GM10266 (cell line): ENCODE measurements at regions not wholly inside any gene's neighbourhood (a gene's known extent, or its start where the extent isn't known, plus 50 kb on each side); places are given as distances from the start of the nearest gene placed in this dataset.

ENCODE experiments used
- DNase-seq: peaks from one replicate; pipeline ENCODE4 v3.0.0; 2012; ENCODE audit errors: extremely low spot score
- CTCF ChIP-seq: IDR thresholded peaks from 2 replicates; pipeline ENCODE4 v1.5.1; 2012; ENCODE audit warnings: mild to moderate bottlenecking, low read depth; ENCODE audit not compliant: control insufficient read depth, insufficient read depth; ENCODE audit errors: missing control alignments

- DNase-seq, result no peak
- TF ChIP-seq CTCF, result no peak
These were observed 347.3 kb upstream of the NPVF start for GRCh38 chr7:25575634-25576033.

GRCh38 chr7:25578991-25579777, 350.9 kb upstream of the NPVF start:
- no peak for DNase-seq

GRCh38 chr7:25579778-25580075, 351.4 kb upstream of the NPVF start:
- no peak for DNase-seq

More at GRCh38 chr7:25578991-25579777, 350.9 kb upstream of the NPVF start:
- no peak for TF ChIP-seq CTCF

GRCh38 chr7:25580141-25580540, 351.9 kb upstream of the NPVF start:
- TF ChIP-seq CTCF, result no peak
- no peak for DNase-seq

More at GRCh38 chr7:25579778-25580075, 351.4 kb upstream of the NPVF start:
- no peak for TF ChIP-seq CTCF

DNA sequence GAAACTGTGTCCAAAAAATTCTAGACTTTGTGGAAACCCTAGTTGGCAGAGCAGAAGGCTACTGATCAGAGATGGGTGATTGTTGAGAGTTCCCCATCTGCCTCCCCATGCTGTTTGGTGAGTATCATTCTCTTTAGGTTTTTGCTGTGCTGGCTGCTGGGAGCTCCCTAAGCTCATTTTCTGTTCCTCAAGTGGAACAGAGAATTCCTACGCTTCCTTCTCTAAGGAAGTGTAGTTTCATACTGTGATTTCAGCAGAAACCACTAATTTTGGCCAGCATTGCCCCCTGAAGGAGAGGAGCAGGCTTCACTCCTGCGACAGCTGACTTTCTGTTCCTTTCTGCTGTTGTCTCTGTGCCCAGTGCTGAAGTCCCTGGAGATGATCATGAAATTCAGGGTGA, 355.3 kb upstream of the NPVF start:
- no peak for DNase-seq
- no peak for TF ChIP-seq CTCF

GRCh38 chr7:25584112-25584938, 356.0 kb upstream of the NPVF start:
- DNase-seq, result no peak
- no peak for TF ChIP-seq CTCF

- no peak for DNase-seq
- no peak for TF ChIP-seq CTCF
These were observed 358.2 kb upstream of the NPVF start for GRCh38 chr7:25586513-25586912.
